Inflammatory macrophage treated with lipopolysaccharide for 4 hours (primary cell): ENCODE measurements at regions not wholly inside any gene's neighbourhood (a gene's known extent, or its start where the extent isn't known, plus 50 kb on each side); places are given as distances from the start of the nearest gene placed in this dataset.
"Not testable (repeated sequence)": the region's sequence is repeated elsewhere in the genome, so short reads cannot be mapped to it uniquely, and the experiment has no call there.

ENCODE experiments used
- DNase-seq: peaks from one replicate; pipeline ENCODE4 v3.0.0-alpha.2; 2020

DNA sequence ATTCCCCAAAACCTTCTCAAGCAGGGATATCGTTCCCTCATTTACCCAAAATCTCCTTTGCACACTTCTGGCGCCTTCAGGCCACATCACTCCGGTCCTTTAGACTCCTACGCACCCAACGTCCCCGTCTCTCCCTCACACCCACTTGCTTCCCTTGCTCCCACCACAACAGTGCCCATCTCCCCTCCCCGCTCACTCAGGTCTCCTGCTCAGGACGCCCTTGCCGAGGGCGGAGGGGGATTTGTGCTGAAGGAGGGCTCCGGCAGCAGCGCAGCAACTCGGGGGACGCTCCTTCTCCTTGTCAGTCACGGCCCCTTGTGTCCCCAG is 71.6 kb downstream of the PCMTD2 start:
- DNase-seq: not testable (repeated sequence)

DNA sequence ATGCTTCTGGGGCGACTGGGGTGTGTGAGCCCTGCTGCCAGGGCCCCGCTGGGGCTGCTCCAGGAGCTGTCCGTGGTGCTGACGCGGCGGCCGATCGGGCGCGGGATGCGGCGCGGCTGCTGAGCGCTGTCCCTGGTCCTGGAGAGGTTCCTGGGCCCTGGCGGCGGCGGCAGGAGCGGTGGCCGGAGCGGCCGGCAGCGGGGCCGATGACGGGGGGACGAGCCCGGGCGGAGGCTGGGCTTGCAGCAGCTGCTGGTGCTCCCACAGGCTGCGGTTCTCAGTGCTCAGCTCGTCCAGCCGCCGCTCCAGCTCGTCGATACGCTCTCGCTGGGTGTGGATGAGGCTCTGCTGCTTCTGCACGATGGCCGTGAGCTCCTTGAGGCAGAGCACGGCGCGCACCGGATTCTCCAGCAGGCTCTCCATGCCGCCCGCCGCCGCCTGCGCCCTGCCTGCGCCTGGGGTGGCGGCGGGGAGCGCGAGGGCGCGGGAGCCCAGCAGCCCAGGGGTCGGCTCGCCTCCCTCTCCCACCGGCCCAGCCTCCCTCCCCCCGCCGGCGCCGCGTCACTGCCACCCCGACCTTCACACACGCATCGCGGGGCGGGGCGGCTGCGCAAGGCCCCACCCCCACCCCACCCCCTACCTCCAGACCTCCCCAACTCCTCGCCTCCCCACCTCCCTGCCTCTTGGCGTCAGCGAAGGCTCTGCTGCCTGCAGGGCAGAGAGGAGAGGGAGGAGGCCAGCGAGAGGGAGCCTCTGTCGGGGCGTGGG is 72.2 kb downstream of the PCMTD2 start:
- peak; percentile 26 for DNase-seq

DNA sequence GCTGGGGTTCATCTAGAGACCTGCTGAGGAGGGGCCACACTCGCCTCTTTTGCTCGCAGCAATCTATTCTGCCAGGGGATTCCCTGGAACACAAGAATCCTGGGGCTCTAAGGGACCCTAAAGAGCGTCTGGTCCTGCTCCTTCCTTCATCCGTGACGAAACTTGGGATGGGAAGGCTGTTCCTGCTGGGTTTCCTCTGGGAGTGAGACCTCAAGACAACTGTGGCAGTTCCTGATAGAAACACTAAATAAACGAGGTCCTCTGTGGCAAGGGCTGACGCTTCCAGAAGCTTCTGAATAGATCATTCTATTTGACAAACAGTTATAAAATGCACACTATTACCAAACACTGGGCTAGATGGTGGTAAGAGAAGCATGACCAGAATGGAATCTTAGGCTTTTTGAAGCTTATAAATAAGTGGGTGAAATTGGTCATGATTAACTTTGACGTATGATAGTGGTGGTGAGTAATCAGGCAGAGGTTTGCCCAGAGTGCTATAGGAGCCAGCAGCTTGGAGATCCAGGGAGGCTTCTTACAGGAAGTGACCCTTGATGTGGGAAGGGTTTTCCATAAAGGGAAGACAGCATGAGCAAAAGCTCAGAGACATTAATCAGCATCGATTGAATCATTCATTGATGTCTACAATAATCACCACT is 73.2 kb downstream of the PCMTD2 start:
- peak; percentile 83 for DNase-seq

DNA sequence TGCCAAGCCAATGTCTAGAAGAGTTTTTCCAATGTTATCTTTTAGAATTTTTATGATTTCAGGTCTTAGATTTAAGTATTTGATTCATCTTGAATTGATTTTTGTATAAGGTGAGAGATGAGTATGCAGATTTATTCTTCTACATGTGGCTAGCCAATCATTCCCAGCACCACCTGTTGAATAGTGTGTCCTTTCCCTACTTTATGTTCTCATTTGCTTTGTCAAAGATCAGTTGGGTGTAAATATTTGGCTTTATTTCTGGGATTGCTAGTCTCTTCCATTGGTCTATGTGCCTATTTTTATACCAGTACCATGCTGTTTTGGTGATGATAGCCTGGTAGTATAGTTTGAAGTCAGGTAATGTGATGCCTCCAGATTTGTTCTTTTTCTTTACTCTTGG is 77.1 kb downstream of the PCMTD2 start:
- DNase-seq: not testable (repeated sequence)
